GOT3 (cell line): ENCODE measurements at regions not wholly inside any gene's neighbourhood (a gene's known extent, or its start where the extent isn't known, plus 50 kb on each side); places are given as distances from the start of the nearest gene placed in this dataset.
"Not testable (repeated sequence)": the region's sequence is repeated elsewhere in the genome, so short reads cannot be mapped to it uniquely, and the experiment has no call there.

Source experiments
- DNase-seq: peaks from one replicate; lab custom pipeline; 2025; ENCODE audit warnings: mixed read lengths; lab: John Stamatoyannopoulos, UW

DNA sequence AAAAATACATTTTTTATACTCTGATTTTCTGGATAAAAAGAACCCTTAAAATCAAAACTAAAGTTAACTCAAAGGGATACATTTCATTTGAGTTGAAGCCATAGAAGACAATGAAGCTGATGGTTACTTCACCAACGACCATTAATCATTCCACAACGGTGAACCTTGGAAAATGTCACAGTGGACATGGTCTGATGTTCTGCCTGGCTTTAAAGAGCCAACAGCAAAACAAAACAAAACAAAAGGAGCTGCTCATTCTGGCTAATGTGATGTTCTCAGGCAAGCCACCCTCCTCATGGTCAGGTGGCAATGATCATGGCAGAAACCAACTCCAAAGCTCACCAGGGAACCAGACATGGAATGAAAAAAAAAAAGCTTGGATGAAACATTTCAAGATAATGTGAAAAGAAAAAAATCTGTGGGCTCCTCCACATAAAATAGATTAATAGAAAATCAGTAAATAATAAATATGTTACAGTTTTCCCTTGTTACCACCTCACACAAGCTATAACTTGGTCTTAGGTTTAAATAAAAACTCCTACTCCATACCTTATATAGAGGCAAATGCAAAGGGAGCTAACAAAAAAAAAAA lies 90.1 kb upstream of the SERTAD2 start:
- no peak for DNase-seq

- DNase-seq: no peak
Measured at GRCh38 chr2:64745562-64745961, 91.8 kb upstream of the SERTAD2 start.

- not testable (repeated sequence) for DNase-seq
Measured at GRCh38 chr2:64747690-64748091, 94.0 kb upstream of the SERTAD2 start.

DNA sequence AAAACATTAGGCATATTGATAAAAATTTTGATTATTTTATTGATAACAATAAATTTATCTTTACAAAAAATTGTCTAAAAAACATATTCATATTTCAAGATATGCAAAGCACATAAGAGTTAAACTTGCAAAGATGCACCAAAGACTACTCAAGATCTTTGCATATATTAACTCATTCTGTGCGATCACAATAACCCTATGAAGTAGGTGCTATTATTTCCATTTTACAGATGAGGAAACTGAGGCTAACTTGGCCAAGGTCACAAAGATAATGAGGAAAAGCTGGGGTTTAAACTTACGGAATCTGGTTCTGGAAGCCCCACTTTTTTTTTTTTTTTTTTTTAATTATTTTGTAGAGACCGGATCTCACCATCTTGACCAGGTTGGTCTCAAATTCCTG lies 94.4 kb upstream of the SERTAD2 start:
- no peak for DNase-seq

GRCh38 chr2:64748561-64748960 lies 94.8 kb upstream of the SERTAD2 start:
- DNase-seq: no peak

GRCh38 chr2:64749446-64749845 lies 95.7 kb upstream of the SERTAD2 start:
- no peak for DNase-seq

GRCh38 chr2:64750001-64750816 lies 96.5 kb upstream of the SERTAD2 start:
- DNase-seq: no peak

- DNase-seq: peak; percentile 99
Measured at GRCh38 chr2:64750817-64751285, 97.1 kb upstream of the SERTAD2 start.

GRCh38 chr2:64751286-64752260 lies 97.9 kb upstream of the SERTAD2 start:
- DNase-seq: peak; percentile 99

GRCh38 chr2:64753399-64753798 lies 99.7 kb upstream of the SERTAD2 start:
- no peak for DNase-seq

GRCh38 chr2:64754570-64754969 lies 100.9 kb upstream of the SERTAD2 start:
- no peak for DNase-seq

DNA sequence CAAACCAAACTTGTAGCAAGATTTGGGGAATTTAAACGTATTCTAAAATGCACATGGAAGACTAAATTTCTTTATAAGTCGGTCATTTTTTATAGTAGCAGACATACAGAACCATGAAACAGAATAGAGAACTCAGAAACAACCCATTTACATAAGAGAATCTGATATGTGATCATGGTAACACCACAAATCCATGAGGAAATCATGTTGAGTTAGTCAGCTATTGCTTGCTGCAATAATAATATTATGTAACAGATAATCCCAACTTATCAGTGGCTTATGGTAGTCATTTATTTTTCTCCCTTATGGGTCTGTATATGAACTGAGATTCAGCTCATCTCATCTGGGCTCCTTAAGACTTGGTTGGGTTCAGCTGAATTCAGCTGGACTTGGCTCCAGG lies 103.4 kb upstream of the SERTAD2 start:
- no peak for DNase-seq

DNA sequence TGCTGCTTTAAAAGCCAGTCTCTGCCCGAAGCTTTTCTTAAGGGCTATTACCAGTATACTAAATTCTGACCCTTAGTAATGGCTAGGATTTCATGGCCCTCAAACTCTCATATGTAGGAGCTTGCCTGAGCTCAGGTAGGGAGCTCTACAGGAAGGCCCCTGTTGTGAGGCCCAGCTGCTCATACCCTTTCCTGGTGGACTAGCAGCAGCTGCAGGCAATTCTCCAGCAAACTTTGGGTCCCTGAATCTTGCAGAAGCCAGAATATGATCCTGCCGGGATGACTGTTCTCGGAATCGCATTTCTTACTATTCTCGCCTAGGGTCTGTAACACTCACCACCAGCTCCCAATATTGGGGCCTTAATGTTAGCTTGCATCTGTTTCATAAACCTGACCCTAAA lies 106.4 kb upstream of the SERTAD2 start:
- no peak for DNase-seq

GRCh38 chr2:64762301-64762997 lies 108.7 kb upstream of the SERTAD2 start:
- DNase-seq: no peak

- no peak for DNase-seq
Measured at GRCh38 chr2:64763126-64763525, 109.4 kb upstream of the SERTAD2 start.

DNA sequence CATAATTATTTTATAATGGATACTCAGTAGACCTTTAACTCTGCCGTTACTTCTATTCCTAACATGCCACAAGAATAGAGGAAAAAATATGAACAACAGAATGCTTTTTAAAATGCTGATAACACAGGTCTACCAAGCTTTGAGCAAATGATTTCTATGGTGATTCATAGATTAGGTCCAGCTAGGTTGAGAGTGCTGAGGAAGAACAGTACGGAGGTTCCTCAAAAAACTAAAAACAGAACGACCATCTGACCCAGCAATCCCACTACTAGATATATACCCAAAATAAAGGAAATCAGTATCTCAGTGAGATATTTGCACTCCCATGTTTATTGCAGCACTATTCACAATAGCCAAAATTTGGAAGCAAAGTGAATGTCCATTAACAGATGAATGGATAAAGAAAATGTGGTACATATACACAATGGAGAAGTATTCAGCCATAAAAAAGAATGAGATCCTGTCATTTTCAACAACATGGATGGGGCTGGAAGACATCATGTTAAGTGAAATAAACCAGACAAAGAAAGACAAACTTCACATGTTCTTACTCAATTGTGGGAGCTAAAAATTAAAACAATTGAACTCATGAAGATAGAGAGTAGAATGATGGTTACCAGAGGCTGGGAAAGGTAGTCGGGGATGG lies 111.6 kb upstream of the SERTAD2 start:
- no peak for DNase-seq

DNA sequence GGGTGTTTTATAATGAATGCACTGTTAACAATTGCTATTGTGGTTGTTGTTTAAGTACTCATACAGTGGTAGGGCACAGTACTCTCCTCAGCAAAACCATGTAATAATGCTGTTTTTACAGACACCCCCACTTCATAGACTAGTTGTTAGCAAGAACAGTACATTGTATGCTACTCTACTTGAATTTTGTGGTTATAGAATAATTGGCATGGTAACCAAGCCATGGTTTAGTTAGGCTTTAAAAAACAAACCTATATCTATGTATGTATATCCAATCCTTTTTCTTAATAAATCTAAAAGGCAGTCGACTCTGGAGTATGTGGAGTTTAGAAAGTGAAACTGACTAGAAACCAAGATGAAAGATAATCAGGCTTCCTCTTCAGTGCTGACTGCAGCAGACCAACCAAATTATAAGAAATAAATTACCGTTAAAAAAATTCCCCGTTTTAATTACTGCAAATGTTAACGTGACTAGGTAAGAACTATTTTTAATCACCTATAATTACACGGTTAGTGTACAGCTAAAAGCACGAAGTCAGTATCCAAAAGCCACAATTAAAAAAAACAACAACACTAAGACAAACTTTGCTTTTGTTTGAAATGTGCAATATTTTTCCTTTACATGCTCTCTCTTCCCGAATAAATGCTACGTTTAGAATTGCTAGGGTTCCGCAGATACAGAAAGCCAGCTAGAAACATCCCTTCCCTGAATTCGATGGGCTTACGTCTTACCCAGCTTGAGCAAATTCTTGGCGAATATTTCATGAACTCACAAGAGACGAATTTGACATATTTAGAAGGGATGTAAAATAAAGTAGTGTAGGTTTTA lies 113.3 kb upstream of the SERTAD2 start:
- no peak for DNase-seq

GRCh38 chr2:64767670-64768468 lies 114.2 kb upstream of the SERTAD2 start:
- peak; percentile 49 for DNase-seq

GRCh38 chr2:64768491-64769005 lies 114.8 kb upstream of the SERTAD2 start:
- no peak for DNase-seq
